GM06990 (cell line): ENCODE measurements at regions not wholly inside any gene's neighbourhood (a gene's known extent, or its start where the extent isn't known, plus 50 kb on each side); places are given as distances from the start of the nearest gene placed in this dataset.
"Not testable (repeated sequence)": the region's sequence is repeated elsewhere in the genome, so short reads cannot be mapped to it uniquely, and the experiment has no call there.

Experiments used
- DNase-seq: peaks from one replicate; pipeline ENCODE4 v3.0.0-alpha.2; 2011; ENCODE audit not compliant: insufficient read length; ENCODE audit errors: extremely low read depth
- H3K27me3 ChIP-seq: replicated peaks from 2 replicates; pipeline ENCODE4 v1.6.0; 2011; ENCODE audit warnings: low read length; ENCODE audit not compliant: control insufficient read depth, insufficient read depth
- H3K36me3 ChIP-seq: 2 replicates; pipeline ENCODE4 v1.5.1; 2011; ENCODE audit warnings: low read length; ENCODE audit not compliant: control insufficient read depth, insufficient read depth
- H3K4me3 ChIP-seq: replicated peaks from 2 replicates; pipeline ENCODE4 v1.5.1; 2011; ENCODE audit warnings: low read depth, mild to moderate bottlenecking, control low read depth, low read length
- TF ChIP-seq, protein P1 (sequence below): IDR thresholded peaks from 2 replicates; pipeline ENCODE4 v1.5.1; 2011; ENCODE audit warnings: low read length, control low read depth, mild to moderate bottlenecking, inconsistent platforms; ENCODE audit not compliant: insufficient read depth, poor library complexity, severe bottlenecking

DNA sequence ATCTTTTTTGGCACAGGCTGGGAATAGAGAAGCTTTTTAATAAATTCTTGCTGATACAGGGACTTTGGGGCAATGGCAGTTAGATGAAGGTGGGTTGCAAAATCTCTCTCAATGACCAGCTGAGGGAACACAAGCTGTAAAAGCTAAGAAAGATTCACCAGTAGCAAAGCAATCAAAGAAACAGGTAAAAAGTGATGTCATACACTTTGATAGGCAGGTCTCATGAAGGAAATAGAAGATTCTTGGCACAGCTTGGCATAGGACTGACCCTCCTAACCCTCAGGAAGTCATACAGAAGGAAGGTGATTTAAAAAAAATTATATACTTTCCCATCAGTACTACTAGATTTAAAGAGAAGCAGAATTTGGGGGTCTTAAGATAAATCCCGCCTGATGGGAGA, 263.6 kb downstream of the LPIN1 start:
- DNase-seq = no peak
- H3K36me3 ChIP-seq = no peaks in the 10 kb centered on the region
- H3K4me3 ChIP-seq = no peak overlapping the region
- TF ChIP-seq, protein P1, sequence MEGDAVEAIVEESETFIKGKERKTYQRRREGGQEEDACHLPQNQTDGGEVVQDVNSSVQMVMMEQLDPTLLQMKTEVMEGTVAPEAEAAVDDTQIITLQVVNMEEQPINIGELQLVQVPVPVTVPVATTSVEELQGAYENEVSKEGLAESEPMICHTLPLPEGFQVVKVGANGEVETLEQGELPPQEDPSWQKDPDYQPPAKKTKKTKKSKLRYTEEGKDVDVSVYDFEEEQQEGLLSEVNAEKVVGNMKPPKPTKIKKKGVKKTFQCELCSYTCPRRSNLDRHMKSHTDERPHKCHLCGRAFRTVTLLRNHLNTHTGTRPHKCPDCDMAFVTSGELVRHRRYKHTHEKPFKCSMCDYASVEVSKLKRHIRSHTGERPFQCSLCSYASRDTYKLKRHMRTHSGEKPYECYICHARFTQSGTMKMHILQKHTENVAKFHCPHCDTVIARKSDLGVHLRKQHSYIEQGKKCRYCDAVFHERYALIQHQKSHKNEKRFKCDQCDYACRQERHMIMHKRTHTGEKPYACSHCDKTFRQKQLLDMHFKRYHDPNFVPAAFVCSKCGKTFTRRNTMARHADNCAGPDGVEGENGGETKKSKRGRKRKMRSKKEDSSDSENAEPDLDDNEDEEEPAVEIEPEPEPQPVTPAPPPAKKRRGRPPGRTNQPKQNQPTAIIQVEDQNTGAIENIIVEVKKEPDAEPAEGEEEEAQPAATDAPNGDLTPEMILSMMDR = no peak
- no peaks in the 10 kb centered on the region for H3K27me3 ChIP-seq

DNA sequence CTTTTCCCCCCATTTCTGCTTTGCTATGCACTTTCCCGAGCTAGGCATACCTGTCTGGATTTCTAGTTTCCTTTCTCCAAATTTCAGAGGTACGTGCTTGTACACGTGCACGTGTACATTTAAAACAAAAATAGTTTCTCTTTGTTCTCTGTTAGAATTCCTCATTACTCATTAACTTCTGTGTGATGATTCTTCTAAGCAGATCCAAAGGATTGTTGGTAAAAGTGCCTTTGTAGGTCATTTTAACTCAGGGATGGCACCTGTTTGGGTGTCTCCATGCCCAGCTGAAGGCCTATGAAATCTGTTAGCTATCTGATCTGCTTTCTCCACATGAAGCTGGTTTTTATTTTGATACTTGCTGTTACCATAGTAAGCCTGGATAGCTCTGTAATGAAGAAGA, 264.3 kb downstream of the LPIN1 start:
- DNase-seq = no peak
- H3K27me3 ChIP-seq = no peaks in the 10 kb centered on the region
- H3K4me3 ChIP-seq = no peak overlapping the region
- TF ChIP-seq, protein P1 = no peak
- H3K36me3 ChIP-seq = no peaks in the 10 kb centered on the region

DNA sequence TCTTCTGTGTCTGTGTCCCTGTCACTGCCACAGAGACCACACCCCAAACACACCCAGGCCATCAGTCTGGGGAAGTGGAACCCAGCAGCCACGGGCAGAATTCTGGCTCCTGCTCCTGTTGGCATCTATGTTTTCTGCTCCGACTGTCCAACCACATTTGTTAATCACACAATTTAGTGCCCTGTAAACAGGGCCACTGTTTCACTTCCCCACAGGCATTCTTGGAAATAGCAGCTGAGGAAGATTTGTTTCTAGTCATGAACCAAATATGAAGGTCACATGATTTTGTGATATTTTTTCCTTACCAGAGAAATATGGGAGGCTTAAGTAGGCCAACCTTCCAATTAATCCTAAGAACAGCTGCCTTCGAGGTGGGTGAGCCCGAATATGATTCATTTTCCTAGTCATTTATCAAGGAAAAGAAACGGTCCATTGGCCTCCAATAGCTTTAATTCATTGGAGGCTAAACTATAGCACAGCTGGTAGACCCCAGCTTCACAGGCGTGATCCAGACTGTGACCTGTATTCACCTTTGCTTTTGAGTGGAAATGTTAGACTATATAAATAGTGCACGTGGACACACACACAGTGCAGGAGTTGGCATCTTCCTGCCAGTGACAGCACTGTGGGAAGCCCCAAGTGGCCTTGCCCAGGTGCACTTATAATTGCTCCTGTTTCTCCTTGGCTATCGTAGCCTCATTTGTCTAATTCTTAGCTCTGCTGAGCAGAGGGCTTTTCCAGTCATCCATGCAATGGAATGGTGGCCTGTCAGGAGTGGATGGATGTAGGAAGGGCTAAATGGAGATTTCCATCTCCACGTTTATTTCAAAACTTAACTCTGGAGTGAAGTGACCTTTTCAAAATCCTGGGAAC, 267.9 kb downstream of the LPIN1 start:
- H3K36me3 ChIP-seq = no peaks in the 10 kb centered on the region
- no peak for DNase-seq
- TF ChIP-seq, protein P1 = no peak
- H3K27me3 ChIP-seq = no peaks in the 10 kb centered on the region
- no peak overlapping the region for H3K4me3 ChIP-seq

DNA sequence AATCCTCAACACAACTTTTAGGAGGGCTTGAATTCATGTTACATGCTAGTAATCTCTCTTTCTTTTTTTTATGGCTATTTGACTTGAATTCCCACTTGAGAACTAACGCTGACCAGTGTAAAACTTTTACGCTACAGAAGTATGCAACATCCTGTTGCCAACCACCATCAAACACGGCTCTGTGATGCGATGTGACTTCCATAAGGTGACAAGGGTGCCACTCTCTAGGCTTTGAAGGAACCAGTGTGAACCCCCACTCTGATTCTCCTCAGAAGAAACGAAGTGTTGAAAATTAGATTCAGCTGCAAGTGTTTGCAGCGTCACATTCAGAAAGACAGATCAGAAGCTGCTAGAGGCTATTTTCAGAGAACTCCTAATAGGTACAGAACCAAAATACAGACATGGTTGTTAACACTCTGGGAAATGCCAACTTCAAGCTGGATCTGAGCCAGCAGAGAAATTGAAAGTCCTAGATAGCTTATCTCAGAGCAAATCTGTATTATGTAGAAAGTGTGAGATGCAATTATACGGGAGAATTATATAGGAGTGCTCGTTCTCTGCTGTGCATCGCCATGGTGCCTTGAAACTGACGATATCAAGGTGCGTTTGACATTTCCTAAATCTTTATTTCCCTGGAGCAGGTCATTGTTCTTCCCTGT, 271.2 kb downstream of the LPIN1 start:
- no peaks in the 10 kb centered on the region for H3K27me3 ChIP-seq
- no peak overlapping the region for H3K4me3 ChIP-seq
- TF ChIP-seq, protein P1 = no peak
- H3K36me3 ChIP-seq = peaks cover 3% of the 10 kb centered on the region; the same call in 1 of the 2 replicates
- DNase-seq = no peak

DNA sequence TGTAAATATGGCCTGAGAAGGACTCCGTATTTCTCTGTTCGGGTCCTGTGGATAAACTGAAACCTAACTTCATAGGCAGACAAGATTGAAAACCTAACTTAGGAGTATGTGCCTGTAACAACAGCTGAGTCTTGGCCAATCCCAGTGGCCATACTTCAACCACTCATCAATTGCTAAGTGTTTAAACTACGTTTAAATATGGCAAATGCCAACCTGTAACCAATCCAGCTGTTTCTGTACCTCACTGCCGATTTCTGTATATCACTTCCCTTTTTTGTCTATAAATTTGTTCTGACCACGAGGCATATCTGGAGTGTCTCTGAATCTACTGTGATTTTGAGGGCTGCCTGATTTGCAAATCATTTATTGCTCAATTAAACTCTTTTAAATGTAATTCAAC, 272.3 kb downstream of the LPIN1 start:
- DNase-seq, H3K27me3 ChIP-seq, H3K4me3 ChIP-seq, H3K36me3 ChIP-seq: not testable (repeated sequence)

DNA sequence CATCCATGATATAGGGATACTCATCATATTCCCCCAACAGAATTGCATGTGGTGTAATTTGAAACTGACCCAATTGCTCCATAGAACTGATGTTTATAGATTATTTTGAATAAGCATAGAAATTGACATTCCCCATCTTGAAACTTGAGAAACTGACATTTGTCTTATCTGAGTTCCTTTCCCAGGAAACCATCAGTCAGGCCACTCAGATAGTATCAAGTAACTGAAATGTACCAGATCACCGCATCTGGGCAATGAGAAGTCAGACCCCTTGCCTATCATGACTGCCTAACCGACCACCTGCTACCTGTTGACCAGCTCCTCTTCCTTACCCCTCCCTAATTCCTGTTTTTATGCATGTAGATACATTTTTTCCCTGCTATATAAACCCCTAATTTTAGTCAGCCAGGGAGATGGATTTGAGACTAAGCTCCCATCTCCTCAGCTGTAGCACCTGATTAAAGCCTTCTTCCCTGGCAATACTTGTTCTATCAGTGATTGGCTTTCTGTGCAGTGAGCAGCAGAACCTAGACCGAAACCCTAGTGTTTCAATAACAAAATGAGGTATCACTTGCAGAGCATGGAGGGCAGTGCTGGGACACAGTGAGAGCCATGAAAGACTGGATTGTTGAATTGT, 274.5 kb downstream of the LPIN1 start:
- H3K27me3 ChIP-seq = no peaks in the 10 kb centered on the region
- TF ChIP-seq, protein P1 = no peak
- H3K36me3 ChIP-seq = peaks cover 3% of the 10 kb centered on the region; the same call in 1 of the 2 replicates
- H3K4me3 ChIP-seq = no peak overlapping the region
- DNase-seq = no peak

DNA sequence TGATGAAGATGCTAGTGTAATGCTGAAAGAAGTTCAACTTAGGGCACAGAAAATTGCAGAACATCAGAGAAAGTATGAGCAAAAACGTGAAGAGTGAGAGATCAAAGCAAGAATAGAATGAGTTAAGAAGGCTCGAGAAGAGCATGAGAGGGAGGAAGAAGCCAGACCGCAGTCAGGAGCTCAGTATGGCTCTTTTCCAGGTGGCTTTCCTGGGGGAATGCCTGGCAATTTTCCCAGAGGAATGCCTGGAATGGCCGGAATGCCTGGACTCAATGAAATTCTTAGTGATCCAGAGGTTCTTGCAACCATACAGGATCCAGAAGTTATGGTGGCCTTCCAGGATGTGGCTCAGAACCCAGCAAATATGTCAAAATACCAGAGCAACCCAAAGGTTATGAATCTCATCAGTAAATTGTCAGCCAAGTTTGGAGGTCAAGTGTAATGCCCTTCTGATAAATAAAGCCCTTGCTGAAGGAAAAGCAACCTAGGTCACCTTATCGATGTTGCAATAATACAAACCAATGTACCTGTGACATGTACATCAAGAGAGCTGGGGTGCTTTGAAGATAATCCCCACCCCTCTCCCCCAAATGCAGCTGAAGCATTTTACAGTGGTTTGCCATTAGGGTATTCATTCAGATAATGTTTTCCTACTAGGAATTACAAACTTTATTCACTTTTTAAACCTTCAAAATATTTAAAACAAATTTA, 277.9 kb downstream of the LPIN1 start:
- not testable (repeated sequence) for H3K27me3 ChIP-seq, H3K4me3 ChIP-seq, DNase-seq, H3K36me3 ChIP-seq
